DND-41 (cell line): ENCODE measurements at regions not wholly inside any gene's neighbourhood (a gene's known extent, or its start where the extent isn't known, plus 50 kb on each side); places are given as distances from the start of the nearest gene placed in this dataset.

Experiments
- EZH2 ChIP-seq: IDR thresholded peaks from 3 replicates; pipeline ENCODE4 v1.6.1; 2012; ENCODE audit warnings: borderline replicate concordance, low read depth, mild to moderate bottlenecking, moderate library complexity, low read length, inconsistent platforms; ENCODE audit not compliant: severe bottlenecking
- TF ChIP-seq, protein P1 (sequence below): IDR thresholded peaks from 2 replicates; pipeline ENCODE4 v1.5.1; 2012; ENCODE audit warnings: borderline replicate concordance, low read length, moderate library complexity, mild to moderate bottlenecking; ENCODE audit not compliant: poor library complexity, severe bottlenecking; ENCODE audit errors: extremely low read depth

DNA sequence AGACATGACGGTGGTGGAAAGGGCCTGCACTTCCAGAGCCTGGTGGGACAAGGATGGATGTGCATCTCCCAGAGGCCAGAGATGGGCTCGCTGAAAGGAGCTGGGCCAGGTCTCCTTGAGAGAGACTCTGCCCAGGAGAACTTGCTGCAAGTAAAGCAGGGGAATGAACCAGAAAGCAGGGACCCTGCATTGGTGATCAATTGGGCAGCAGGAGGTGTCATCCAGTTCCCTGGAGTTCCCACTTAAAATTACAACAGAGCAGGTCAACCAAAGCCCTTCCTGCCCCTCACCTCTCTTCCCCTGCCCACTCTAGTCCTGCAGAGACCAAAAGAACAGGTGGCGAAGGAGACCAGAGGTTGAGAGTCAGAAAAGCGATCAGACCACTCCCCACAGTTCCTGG is 69.7 kb upstream of the CAB39 start:
- TF ChIP-seq, protein P1, sequence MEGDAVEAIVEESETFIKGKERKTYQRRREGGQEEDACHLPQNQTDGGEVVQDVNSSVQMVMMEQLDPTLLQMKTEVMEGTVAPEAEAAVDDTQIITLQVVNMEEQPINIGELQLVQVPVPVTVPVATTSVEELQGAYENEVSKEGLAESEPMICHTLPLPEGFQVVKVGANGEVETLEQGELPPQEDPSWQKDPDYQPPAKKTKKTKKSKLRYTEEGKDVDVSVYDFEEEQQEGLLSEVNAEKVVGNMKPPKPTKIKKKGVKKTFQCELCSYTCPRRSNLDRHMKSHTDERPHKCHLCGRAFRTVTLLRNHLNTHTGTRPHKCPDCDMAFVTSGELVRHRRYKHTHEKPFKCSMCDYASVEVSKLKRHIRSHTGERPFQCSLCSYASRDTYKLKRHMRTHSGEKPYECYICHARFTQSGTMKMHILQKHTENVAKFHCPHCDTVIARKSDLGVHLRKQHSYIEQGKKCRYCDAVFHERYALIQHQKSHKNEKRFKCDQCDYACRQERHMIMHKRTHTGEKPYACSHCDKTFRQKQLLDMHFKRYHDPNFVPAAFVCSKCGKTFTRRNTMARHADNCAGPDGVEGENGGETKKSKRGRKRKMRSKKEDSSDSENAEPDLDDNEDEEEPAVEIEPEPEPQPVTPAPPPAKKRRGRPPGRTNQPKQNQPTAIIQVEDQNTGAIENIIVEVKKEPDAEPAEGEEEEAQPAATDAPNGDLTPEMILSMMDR: no peak
- TF ChIP-seq EZH2: no peak
